ENCODE measurements at regions not wholly inside any gene's neighbourhood (a gene's known extent, or its start where the extent isn't known, plus 50 kb on each side); places are given as distances from the start of the nearest gene placed in this dataset.
A peak's percentile ranks its signal among the peaks of the same experiment; 100 is the strongest.

GRCh38 chr2:11050565-11050964 is 104.7 kb upstream of the SLC66A3 start:
- no peak for DNase-seq

- DNase-seq, result no peak
Observed at GRCh38 chr2:11051280-11051679, 104.0 kb upstream of the SLC66A3 start.

- DNase-seq, result no peak
Observed at GRCh38 chr2:11053546-11053945, 101.7 kb upstream of the SLC66A3 start.

- DNase-seq, result no peak
Observed at GRCh38 chr2:11054783-11055678, 100.2 kb upstream of the SLC66A3 start.

GRCh38 chr2:11055679-11056215 is 99.5 kb upstream of the SLC66A3 start:
- no peak for DNase-seq

- no peak for DNase-seq
Observed at GRCh38 chr2:11056614-11057013, 98.7 kb upstream of the SLC66A3 start.

GRCh38 chr2:11057031-11057430 is 98.2 kb upstream of the SLC66A3 start:
- DNase-seq, result no peak

GRCh38 chr2:11058129-11058528 is 97.1 kb upstream of the SLC66A3 start:
- no peak for DNase-seq

- no peak for DNase-seq
Observed at GRCh38 chr2:11060376-11061169, 94.7 kb upstream of the SLC66A3 start.

- DNase-seq, result no peak
Observed at GRCh38 chr2:11065833-11066485, 89.3 kb upstream of the SLC66A3 start.

GRCh38 chr2:11067221-11068078 is 87.8 kb upstream of the SLC66A3 start:
- DNase-seq, result no peak

GRCh38 chr2:11068079-11068741 is 87.1 kb upstream of the SLC66A3 start:
- DNase-seq, result no peak

GRCh38 chr2:11068856-11069526 is 86.3 kb upstream of the SLC66A3 start:
- no peak for DNase-seq

GRCh38 chr2:11069566-11070185 is 85.6 kb upstream of the SLC66A3 start:
- DNase-seq, result no peak

GRCh38 chr2:11071211-11071610 is 84.1 kb upstream of the SLC66A3 start:
- DNase-seq, result no peak

- DNase-seq, result no peak
Observed at GRCh38 chr2:11071939-11072338, 83.3 kb upstream of the SLC66A3 start.

- no peak for DNase-seq
Observed at GRCh38 chr2:11072550-11072949, 82.7 kb upstream of the SLC66A3 start.

- DNase-seq, result peak; percentile 25
Observed at GRCh38 chr2:11073251-11073650, 82.0 kb upstream of the SLC66A3 start.

- DNase-seq, result no peak
Observed at GRCh38 chr2:11073776-11074175, 81.5 kb upstream of the SLC66A3 start.

GRCh38 chr2:11074246-11074820 is 80.9 kb upstream of the SLC66A3 start:
- no peak for DNase-seq

Measured in stimulated activated CD4-positive, alpha-beta T cell treated with anti-CD3 and anti-CD28 coated beads, Interleukin-1b, Interleukin-23, amount 100 ng/mL, for 48 hours (primary cell).